Renal cortex interstitium (tissue), 11 donors: ENCODE measurements at regions not wholly inside any gene's neighbourhood (a gene's known extent, or its start where the extent isn't known, plus 50 kb on each side); places are given as distances from the start of the nearest gene placed in this dataset.
A peak's percentile ranks its signal among the peaks of the same experiment; 100 is the strongest.
"Not testable (repeated sequence)": the region's sequence is repeated elsewhere in the genome, so short reads cannot be mapped to it uniquely, and the experiment has no call there.

Experiments used
- DNase-seq, 11 donors: peaks; one replicate each; pipeline ENCODE4 v3.0.0-alpha.2; 2013; ENCODE audit warnings: low read depth in 9 of 11, low spot score in 4 of 11; ENCODE audit errors: extremely low read depth in 1 of 11

- no peak for DNase-seq
These were observed 189.1 kb upstream of the ERBB4 start for GRCh38 chr2:212727751-212728150.

- peak in 1 of 11 donors; percentile 4 for DNase-seq
These were observed 187.8 kb upstream of the ERBB4 start for GRCh38 chr2:212726403-212726802.

GRCh38 chr2:212725180-212725579 is 186.6 kb upstream of the ERBB4 start:
- DNase-seq = no peak

GRCh38 chr2:212723226-212723625 is 184.6 kb upstream of the ERBB4 start:
- DNase-seq = no peak

GRCh38 chr2:212722046-212722445 is 183.4 kb upstream of the ERBB4 start:
- no peak for DNase-seq

- DNase-seq = no peak
These were observed 182.4 kb upstream of the ERBB4 start for GRCh38 chr2:212721026-212721451.

GRCh38 chr2:212715411-212715810 is 176.8 kb upstream of the ERBB4 start:
- not testable (repeated sequence) for DNase-seq

GRCh38 chr2:212713681-212714080 is 175.1 kb upstream of the ERBB4 start:
- DNase-seq = no peak

- no peak for DNase-seq
These were observed 174.4 kb upstream of the ERBB4 start for GRCh38 chr2:212712991-212713390.

GRCh38 chr2:212712466-212712865 is 173.9 kb upstream of the ERBB4 start:
- no peak for DNase-seq

GRCh38 chr2:212711856-212712255 is 173.3 kb upstream of the ERBB4 start:
- no peak for DNase-seq

- no peak for DNase-seq
These were observed 170.7 kb upstream of the ERBB4 start for GRCh38 chr2:212709280-212709679.

- DNase-seq = no peak
These were observed 169.8 kb upstream of the ERBB4 start for GRCh38 chr2:212708355-212708754.

- no peak for DNase-seq
These were observed 156.8 kb upstream of the ERBB4 start for GRCh38 chr2:212695426-212695825.

GRCh38 chr2:212694398-212694797 is 155.8 kb upstream of the ERBB4 start:
- no peak for DNase-seq

- no peak for DNase-seq
These were observed 153.9 kb upstream of the ERBB4 start for GRCh38 chr2:212692466-212692865.

- peak; percentile 36 to 62 (median 49) for DNase-seq
These were observed 147.8 kb upstream of the ERBB4 start for GRCh38 chr2:212686285-212686895.

GRCh38 chr2:212683346-212684097 is 144.9 kb upstream of the ERBB4 start:
- no peak for DNase-seq

GRCh38 chr2:212682937-212683336 is 144.3 kb upstream of the ERBB4 start:
- no peak for DNase-seq

GRCh38 chr2:212677466-212677865 is 138.9 kb upstream of the ERBB4 start:
- DNase-seq = no peak

- no peak for DNase-seq
These were observed 133.6 kb upstream of the ERBB4 start for GRCh38 chr2:212672186-212672585.
